Activated CD4-positive, alpha-beta T cell treated with anti-CD3 and anti-CD28 coated beads for 24 hours (primary cell): ENCODE measurements at regions not wholly inside any gene's neighbourhood (a gene's known extent, or its start where the extent isn't known, plus 50 kb on each side); places are given as distances from the start of the nearest gene placed in this dataset.

Source experiments
- DNase-seq, 2 donors: peaks; one replicate each; pipeline ENCODE4 v3.0.0-alpha.2; 2020; ENCODE audit warnings: low read depth in 2 of 2

DNA sequence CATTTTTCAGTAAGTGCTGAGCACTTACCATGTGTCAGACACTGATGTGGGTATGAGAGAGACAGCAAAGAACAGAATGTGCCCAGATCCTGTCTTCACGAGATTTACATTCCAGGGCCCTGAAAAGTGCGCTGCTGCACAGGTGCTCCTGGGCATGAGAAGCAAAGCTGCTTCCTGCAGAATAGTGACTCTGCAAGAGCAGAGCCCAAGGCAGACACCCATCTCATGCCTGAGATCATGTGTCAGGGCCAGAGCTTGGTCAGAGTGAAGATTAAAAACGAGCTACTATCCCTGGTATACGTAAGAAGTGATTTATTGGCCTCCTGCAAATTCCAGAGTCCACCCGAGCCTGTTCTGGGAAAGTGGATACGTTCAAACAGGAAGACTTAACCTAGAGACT lies 824.4 kb downstream of the GRID1 start:
- DNase-seq: no peak

DNA sequence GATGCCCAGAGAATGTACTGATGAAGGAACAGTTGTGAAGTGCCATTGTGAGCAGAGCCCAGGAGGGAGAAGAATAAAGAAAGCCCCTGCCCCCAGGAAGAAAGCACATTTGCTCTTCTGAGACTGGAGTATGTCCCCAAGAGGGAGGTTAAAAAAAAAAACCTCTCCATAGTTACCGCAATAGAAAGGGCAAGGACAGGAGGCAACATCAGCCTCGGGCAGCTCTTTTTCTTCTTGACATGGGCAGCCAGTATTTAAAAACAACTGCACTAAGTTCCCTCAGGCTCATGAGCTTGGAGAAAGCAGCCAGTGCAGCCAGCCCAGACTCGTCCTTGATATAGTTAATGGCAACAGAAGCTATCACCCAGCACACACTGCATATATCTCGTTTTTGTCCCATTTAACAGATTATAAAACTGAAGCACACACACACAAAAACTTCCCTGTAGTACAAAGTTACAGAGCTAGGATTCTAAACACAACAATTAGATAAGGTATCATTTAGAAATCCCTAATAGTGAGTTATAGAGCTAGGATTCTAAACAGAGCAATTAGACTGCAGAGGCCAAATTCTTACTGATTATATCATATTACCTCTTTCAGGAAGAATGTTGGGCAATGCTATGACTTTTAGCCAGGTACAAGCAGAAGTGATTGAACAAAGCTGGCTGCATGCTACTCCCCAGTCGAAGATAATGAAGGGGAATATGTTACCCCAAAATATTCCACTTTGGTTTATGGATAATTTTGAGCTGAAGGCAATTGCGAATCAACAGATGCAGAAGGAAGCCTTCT lies 823.5 kb downstream of the GRID1 start:
- no peak for DNase-seq

DNA sequence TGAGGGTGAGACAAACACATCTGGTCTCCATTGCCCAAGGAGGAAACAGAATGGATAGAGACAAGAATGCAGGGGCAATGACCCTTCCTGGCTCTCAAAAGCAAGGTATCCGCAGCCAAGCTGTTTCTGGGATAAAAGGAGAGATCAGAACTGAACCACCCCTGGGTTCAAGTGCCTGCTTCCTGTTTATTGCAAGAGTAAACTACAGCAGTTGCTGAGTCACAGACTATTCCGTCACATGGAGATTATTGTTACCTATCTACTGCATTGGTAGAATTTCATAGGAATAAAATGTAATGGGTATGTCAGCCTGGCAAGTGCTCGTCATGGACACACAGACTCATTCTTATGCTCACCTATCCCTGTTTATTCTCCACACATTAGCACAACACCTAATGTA lies 821.6 kb downstream of the GRID1 start:
- no peak for DNase-seq

DNA sequence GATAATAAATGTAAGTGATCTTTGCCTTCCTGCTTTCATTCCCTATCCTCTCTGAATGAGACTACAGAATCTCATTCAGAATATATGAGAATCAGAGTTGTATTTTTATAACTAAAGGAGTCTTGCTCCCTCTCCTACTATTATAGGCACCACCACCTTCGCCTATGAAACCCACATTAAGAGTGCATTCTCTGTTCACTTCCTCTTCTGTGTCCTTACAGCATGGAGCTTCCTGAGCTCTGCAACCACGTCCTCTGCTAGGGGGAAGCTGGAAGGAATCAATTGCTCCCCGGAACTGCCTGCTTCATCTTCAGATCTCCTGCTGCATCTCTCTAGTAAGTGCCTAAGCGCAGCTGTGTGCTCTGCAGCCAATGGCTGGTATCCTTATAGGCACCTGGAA lies 820.7 kb downstream of the GRID1 start:
- DNase-seq: no peak

DNA sequence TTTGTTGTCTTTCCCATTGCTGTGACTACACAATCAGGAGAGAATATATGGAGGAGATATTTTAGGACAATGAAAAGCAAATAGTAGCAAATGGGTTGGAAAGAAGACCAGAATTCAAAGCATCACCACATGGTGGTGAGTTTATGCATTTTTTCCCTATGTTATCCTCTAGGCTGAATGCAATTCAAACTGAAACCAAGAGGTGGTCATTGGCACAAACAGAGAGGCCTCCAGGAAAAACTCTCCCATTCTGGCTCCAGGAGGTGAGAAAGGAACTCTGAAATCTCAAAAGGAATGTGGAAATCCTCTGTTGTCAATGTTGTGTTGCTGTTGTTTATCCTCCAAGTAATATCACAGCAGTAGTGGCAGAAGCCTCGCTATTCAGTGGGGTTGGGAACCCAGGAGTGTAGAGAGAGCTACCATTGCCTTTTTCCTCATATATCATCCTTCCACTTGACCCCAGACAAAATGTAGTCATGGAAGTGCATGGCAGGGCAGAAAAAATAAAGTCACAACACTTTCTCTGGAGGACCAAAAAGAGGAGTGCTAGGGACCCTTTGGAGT lies 819.1 kb downstream of the GRID1 start:
- DNase-seq: no peak

DNA sequence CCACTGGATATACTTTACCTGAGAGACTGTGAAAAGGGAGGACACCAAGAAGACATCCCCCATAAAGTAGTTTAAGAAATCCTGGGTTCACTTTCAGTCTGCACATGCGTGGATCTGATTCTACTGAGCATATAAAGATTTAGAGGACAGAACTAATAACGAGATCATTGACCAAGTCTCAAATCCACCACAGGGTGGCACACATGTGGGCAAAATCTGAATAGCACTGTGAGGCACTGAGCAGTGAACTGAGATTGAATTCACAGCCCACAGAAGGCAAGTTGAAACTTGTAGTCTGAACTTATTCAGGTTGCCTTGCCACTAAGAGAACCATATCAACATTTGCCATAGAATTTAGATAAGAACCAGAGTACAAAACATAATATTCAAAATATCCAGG lies 818.6 kb downstream of the GRID1 start:
- DNase-seq: no peak
